ENCODE measurements at regions not wholly inside any gene's neighbourhood (a gene's known extent, or its start where the extent isn't known, plus 50 kb on each side); places are given as distances from the start of the nearest gene placed in this dataset.

- ATAC-seq (no peak), DNase-seq (ENCODE audit: low spot score) (no peak)
These were observed 268.8 kb downstream of the SEC14L1 start for GRCh38 chr17:77409282-77410161.

- no peak for DNase-seq (ENCODE audit: low spot score)
- ATAC-seq, result no peak
These were observed 269.7 kb downstream of the SEC14L1 start for GRCh38 chr17:77410470-77410869.

- no peak for ATAC-seq
These were observed 274.1 kb downstream of the SEC14L1 start for GRCh38 chr17:77414811-77415400.

GRCh38 chr17:77416105-77416713, 275.4 kb downstream of the SEC14L1 start:
- DNase-seq (ENCODE audit: low spot score) (no peak), ATAC-seq (no peak)

More at GRCh38 chr17:77414811-77415400, 274.1 kb downstream of the SEC14L1 start:
- DNase-seq (ENCODE audit: low spot score), result no peak

- ATAC-seq (no peak), DNase-seq (ENCODE audit: low spot score) (no peak)
These were observed 276.8 kb downstream of the SEC14L1 start for GRCh38 chr17:77417575-77417974.

- DNase-seq (ENCODE audit: low spot score) (no peak), ATAC-seq (no peak)
These were observed 277.8 kb downstream of the SEC14L1 start for GRCh38 chr17:77418609-77419008.

- ATAC-seq, result no peak
These were observed 278.3 kb downstream of the SEC14L1 start for GRCh38 chr17:77419095-77419494.

GRCh38 chr17:77419547-77420094, 278.9 kb downstream of the SEC14L1 start:
- DNase-seq (ENCODE audit: low spot score) (no peak), ATAC-seq (no peak)

More at GRCh38 chr17:77419095-77419494, 278.3 kb downstream of the SEC14L1 start:
- DNase-seq (ENCODE audit: low spot score), result no peak

- ATAC-seq (no peak), DNase-seq (ENCODE audit: low spot score) (no peak)
These were observed 279.5 kb downstream of the SEC14L1 start for GRCh38 chr17:77420095-77420803.

GRCh38 chr17:77420804-77421629, 280.2 kb downstream of the SEC14L1 start:
- ATAC-seq (peak; percentile 73), DNase-seq (ENCODE audit: low spot score) (peak; percentile 84)

GRCh38 chr17:77421630-77421972, 280.8 kb downstream of the SEC14L1 start:
- DNase-seq (ENCODE audit: low spot score) (no peak), ATAC-seq (peak; percentile 47)

GRCh38 chr17:77422104-77422747, 281.5 kb downstream of the SEC14L1 start:
- no peak for DNase-seq (ENCODE audit: low spot score)
- no peak for ATAC-seq

- no peak for ATAC-seq
- no peak for DNase-seq (ENCODE audit: low spot score)
These were observed 282.0 kb downstream of the SEC14L1 start for GRCh38 chr17:77422748-77423113.

- DNase-seq (ENCODE audit: low spot score), result peak; percentile 88
These were observed 283.1 kb downstream of the SEC14L1 start for GRCh38 chr17:77423589-77424451.

GRCh38 chr17:77424585-77425344, 284.0 kb downstream of the SEC14L1 start:
- DNase-seq (ENCODE audit: low spot score) (peak; percentile 78), ATAC-seq (peak; percentile 0)

More at GRCh38 chr17:77423589-77424451, 283.1 kb downstream of the SEC14L1 start:
- ATAC-seq, result peak; percentile 64

GRCh38 chr17:77425348-77425747, 284.6 kb downstream of the SEC14L1 start:
- DNase-seq (ENCODE audit: low spot score) (no peak), ATAC-seq (no peak)

GRCh38 chr17:77425791-77426641, 285.2 kb downstream of the SEC14L1 start:
- DNase-seq (ENCODE audit: low spot score) (no peak), ATAC-seq (no peak)
